Right atrium auricular region (tissue), 2 donors: ENCODE measurements at regions not wholly inside any gene's neighbourhood (a gene's known extent, or its start where the extent isn't known, plus 50 kb on each side); places are given as distances from the start of the nearest gene placed in this dataset.
A peak's percentile ranks its signal among the peaks of the same experiment; 100 is the strongest.

Source experiments
- DNase-seq: peaks from one replicate; pipeline ENCODE4 v3.0.0-alpha.2; 2019; ENCODE audit warnings: low spot score
- H3K27ac ChIP-seq, 2 donors: fragments of 200-600 bp; sonication (generic); 1 replicate in 1 of 2; 2 replicates in 1 of 2; pipeline ENCODE4 v1.5.1; 2016 to 2019
- H3K27me3 ChIP-seq, 2 donors: fragments of 200-600 bp; sonication (generic); one replicate each; pipeline versions ENCODE4 v1.5.1 to v1.6.0; 2017 to 2019
- H3K36me3 ChIP-seq: fragments of 200-600 bp; sonication (generic); one replicate; pipeline ENCODE4 v1.5.1; 2016
- H3K4me1 ChIP-seq, 2 donors: fragments of 200-600 bp; sonication (generic); one replicate each; pipeline versions ENCODE4 v1.5.1 to v1.6.0; 2017 to 2019
- H3K4me3 ChIP-seq, 2 donors: fragments of 200-600 bp; sonication (generic); 1 replicate in 1 of 2; 2 replicates in 1 of 2; pipeline ENCODE4 v1.5.1; 2017 to 2019; ENCODE audit warnings: mild to moderate bottlenecking in 1 of 2, moderate library complexity in 1 of 2
- H3K9me3 ChIP-seq, 2 donors: fragments of 200-600 bp; sonication (generic); one replicate each; pipeline ENCODE4 v1.5.1; 2019
- TF ChIP-seq, protein P1 (sequence below), 2 donors: fragments of 200-600 bp; sonication (generic); IDR thresholded peaks; one replicate each; pipeline ENCODE4 v1.5.1; 2019; ENCODE audit warnings: antibody characterized with exemption in 2 of 2

DNA sequence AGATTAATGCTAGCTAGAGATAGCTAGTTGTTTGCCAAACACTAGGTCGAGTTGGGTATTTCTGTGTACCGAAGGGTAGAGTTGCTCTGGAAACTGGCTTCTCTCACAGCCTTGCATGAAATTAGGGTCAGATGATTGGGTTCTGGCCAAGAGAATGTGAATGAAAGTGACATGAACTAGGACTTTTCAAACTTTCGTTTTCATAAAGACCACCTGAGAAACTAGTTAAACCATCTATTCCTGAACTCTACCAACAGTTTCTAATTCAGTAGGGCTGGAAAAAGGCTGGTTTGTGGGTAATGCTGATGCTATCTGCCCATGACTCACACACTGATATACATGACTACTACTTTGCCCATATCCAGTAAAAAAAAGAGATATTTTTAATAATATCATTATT is 157.6 kb downstream of the GASK1B start:
- DNase-seq: no peak
- Histone ChIP-seq H3K27me3 (no peaks in the 10 kb centered on the region), H3K9me3 (no peaks in the 10 kb centered on the region), H3K4me1 (peaks cover 0 to 8% of the 10 kb centered on the region in 2 donors), H3K27ac (no peak overlapping the region), H3K36me3 (no peaks in the 10 kb centered on the region), H3K4me3 (no peak overlapping the region)
- TF ChIP-seq, protein P1, sequence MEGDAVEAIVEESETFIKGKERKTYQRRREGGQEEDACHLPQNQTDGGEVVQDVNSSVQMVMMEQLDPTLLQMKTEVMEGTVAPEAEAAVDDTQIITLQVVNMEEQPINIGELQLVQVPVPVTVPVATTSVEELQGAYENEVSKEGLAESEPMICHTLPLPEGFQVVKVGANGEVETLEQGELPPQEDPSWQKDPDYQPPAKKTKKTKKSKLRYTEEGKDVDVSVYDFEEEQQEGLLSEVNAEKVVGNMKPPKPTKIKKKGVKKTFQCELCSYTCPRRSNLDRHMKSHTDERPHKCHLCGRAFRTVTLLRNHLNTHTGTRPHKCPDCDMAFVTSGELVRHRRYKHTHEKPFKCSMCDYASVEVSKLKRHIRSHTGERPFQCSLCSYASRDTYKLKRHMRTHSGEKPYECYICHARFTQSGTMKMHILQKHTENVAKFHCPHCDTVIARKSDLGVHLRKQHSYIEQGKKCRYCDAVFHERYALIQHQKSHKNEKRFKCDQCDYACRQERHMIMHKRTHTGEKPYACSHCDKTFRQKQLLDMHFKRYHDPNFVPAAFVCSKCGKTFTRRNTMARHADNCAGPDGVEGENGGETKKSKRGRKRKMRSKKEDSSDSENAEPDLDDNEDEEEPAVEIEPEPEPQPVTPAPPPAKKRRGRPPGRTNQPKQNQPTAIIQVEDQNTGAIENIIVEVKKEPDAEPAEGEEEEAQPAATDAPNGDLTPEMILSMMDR (IDR thresholded peaks at IDR 0.05): no peak

DNA sequence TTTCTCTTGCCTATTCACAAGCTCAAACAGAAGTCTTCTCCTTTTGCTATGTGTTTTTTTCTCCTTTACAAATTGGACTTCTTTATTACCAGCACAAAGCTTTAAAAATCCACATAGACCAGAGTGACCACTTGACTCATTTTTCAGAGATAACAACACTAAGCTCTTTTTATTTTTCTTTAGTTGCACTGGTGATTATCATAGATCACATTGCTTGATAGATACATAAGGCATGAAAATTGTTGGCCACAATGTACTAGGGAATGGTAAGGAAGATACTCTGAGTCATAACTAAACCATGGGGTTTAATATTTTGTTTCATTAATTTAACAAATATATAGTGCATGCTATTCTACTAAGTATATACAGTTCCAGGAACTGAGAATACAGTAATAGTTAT is 159.0 kb downstream of the GASK1B start:
- TF ChIP-seq, protein P1 (IDR thresholded peaks at IDR 0.05): no peak
- Histone ChIP-seq H3K4me3 (no peak overlapping the region), H3K27ac (no peak overlapping the region), H3K4me1 (peaks cover 0 to 5% of the 10 kb centered on the region in 2 donors), H3K36me3 (no peaks in the 10 kb centered on the region), H3K27me3 (no peaks in the 10 kb centered on the region), H3K9me3 (no peaks in the 10 kb centered on the region)
- DNase-seq: no peak

DNA sequence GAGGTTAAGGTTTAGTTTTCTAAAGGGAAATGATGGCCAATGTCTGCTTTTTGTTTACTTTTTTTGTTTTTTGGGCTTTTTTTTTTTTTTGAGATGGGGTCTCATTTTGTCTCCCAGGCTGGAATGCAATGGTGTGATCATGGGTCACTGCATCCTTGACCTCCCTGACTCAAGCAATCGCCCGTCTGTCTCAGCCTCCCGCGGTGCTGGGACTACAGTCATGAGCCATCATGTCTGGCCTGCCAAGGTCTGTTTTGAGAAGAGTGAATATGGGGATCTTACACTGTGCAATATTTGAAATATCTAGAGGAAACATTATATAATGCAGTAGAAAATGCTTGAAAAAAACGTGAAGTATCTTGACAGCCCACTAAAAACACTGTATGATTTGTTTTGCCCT is 162.5 kb downstream of the GASK1B start:
- peaks cover 0 to 35% of the 10 kb centered on the region in 2 donors for H3K4me1 ChIP-seq
- TF ChIP-seq, protein P1 (IDR thresholded peaks at IDR 0.05): no peak
- H3K9me3 ChIP-seq: no peaks in the 10 kb centered on the region
- no peak overlapping the region for H3K27ac ChIP-seq
- no peak overlapping the region for H3K4me3 ChIP-seq
- no peak for DNase-seq
- H3K36me3 ChIP-seq: no peaks in the 10 kb centered on the region
- no peaks in the 10 kb centered on the region for H3K27me3 ChIP-seq

DNA sequence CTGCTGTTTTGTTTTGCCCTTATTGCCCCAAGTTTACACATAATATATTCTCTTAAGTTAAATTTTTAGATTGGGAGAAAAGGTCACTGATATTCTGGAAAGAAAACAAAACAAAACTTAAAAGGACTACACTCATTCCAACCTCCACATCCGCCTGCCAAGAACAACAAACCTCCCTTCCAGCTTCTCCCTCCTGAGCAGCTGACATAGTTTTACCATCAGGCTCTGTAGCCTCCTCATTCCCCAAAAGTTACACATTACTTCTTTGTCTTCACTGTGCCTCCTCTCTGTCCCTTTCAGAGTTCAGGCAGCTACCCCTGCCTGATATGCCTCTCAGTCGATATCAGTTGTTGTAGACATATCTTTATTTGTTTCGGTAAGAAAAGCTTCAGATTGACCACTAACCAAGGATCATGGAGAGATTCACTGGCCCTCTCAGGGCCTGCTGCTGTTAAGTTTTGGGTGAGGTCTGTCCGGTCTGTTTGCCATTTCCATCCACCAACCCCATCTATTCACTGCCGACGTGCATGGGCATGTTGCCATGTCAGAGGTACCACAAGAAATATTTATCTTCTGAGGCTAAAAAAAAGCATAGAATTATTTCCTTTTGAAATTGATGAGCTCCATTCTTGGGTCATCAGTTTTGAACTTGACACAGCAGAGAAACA is 164.1 kb downstream of the GASK1B start:
- no peak overlapping the region for H3K4me3 ChIP-seq

DNA sequence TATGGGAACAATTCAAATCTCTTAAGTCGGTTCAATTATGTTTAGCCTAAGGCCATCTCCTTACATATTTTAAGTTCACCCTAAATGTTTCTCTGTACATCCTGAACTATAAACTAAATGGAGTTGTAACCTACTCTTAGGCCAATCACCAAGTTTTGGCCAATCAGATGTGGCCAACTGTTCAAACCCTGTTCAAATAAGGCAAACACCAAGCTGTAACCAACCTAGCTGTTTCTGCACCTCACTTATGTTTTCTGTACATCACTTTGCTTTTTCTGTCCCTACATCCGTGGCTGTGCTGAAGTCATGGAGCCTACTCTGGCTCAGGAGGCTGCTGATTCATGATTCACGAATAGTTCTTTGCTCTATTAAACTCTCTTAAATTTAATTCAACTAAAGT is 165.3 kb downstream of the GASK1B start:
- TF ChIP-seq, protein P1 (IDR thresholded peaks at IDR 0.05): no peak
- H3K4me3 ChIP-seq: no peak overlapping the region
- DNase-seq: no peak
- peaks cover 0 to 42% of the 10 kb centered on the region in 2 donors for H3K4me1 ChIP-seq
- no peaks in the 10 kb centered on the region for H3K27me3 ChIP-seq
- no peaks in the 10 kb centered on the region for H3K9me3 ChIP-seq
- H3K36me3 ChIP-seq: no peaks in the 10 kb centered on the region
- H3K27ac ChIP-seq: peak overlapping the region; percentile 50 to 59

More for the DNA sequence above, 164.1 kb downstream of the GASK1B start:
- Histone ChIP-seq H3K27me3 (no peaks in the 10 kb centered on the region), H3K9me3 (no peaks in the 10 kb centered on the region), H3K27ac (peak overlapping the region; percentile 11 to 59), H3K4me1 (peaks cover 0 to 42% of the 10 kb centered on the region in 2 donors), H3K36me3 (no peaks in the 10 kb centered on the region)
- no peak for DNase-seq
- TF ChIP-seq, protein P1 (IDR thresholded peaks at IDR 0.05): no peak

DNA sequence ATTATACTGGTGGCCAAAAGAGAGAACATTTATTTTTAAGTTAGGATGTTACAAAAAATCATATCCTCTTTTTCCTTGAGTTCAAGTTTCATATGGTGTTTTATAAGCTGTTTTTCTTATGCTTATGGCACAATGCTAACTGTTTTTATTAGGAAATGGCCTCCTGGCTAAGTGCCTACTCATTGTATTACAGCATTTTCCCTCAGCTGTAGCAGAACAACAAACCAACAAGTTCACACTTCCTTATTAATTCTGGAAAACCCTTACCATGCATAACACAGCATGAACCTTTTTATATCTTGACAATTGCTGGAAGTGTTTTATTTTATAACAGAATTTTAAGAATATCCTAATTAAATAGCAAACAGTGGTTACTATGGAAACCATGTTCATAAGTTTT is 165.8 kb downstream of the GASK1B start:
- H3K9me3 ChIP-seq: no peaks in the 10 kb centered on the region
- H3K4me3 ChIP-seq: no peak overlapping the region
- no peaks in the 10 kb centered on the region for H3K36me3 ChIP-seq
- peak overlapping the region; percentile 50 to 59 for H3K27ac ChIP-seq
- TF ChIP-seq, protein P1 (IDR thresholded peaks at IDR 0.05): no peak
- H3K4me1 ChIP-seq: peaks cover 0 to 42% of the 10 kb centered on the region in 2 donors
- H3K27me3 ChIP-seq: no peaks in the 10 kb centered on the region
- no peak for DNase-seq
